GM12891 (cell line): ENCODE measurements at regions not wholly inside any gene's neighbourhood (a gene's known extent, or its start where the extent isn't known, plus 50 kb on each side); places are given as distances from the start of the nearest gene placed in this dataset.

Source experiments
- POLR2A ChIP-seq: IDR thresholded peaks from 2 replicates; pipeline ENCODE4 v1.6.1; 2011; ENCODE audit warnings: low read depth, low read length, control low read depth
- POLR2AphosphoS5 ChIP-seq: IDR thresholded peaks from 2 replicates; pipeline ENCODE4 v1.6.1; 2011; ENCODE audit warnings: low read depth, low read length, control low read depth
- POU2F2 ChIP-seq: IDR thresholded peaks from 2 replicates; pipeline ENCODE4 v1.6.1; 2011; ENCODE audit warnings: low read depth, mild to moderate bottlenecking, control low read depth, low read length, moderate library complexity
- TAF1 ChIP-seq: IDR thresholded peaks from 2 replicates; pipeline ENCODE4 v1.6.1; 2011; ENCODE audit warnings: low read depth, low read length, control low read depth

- no peak for TF ChIP-seq POLR2AphosphoS5
- no peak for TF ChIP-seq POLR2A
- no peak for TF ChIP-seq POU2F2
- TF ChIP-seq TAF1, result no peak; the same call in 1 of the 2 replicates
Observed at GRCh38 chr3:6644070-6644929, 216.6 kb upstream of the GRM7 start.
